ENCODE measurements at regions not wholly inside any gene's neighbourhood (a gene's known extent, or its start where the extent isn't known, plus 50 kb on each side); places are given as distances from the start of the nearest gene placed in this dataset.
A peak's percentile ranks its signal among the peaks of the same experiment; 100 is the strongest.

- DNase-seq = no peak
Observed at GRCh38 chr7:112395411-112395810, 54.8 kb upstream of the IFRD1 start.

- no peak for DNase-seq
Observed at GRCh38 chr7:112395893-112396292, 54.4 kb upstream of the IFRD1 start.

DNA sequence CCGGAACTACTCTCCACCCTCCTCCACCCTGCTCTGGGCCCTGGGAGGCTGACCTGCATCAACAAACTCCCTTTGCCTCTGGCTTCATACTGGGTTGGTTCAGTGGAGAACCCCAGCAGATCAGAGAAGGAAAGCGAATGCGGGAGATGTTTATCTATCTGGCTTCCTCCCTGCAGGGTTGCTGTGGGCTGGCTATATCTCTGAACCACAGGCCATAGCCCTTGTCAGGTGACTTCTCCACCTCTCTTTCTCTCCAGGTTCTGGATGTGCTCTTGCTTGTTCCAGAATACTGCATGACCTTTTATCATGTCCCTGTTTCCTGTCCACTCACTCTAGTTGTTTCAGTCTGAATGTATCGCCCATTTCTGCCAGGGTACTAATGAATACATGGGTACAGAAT lies 51.7 kb upstream of the IFRD1 start:
- DNase-seq = peak; percentile 76

DNA sequence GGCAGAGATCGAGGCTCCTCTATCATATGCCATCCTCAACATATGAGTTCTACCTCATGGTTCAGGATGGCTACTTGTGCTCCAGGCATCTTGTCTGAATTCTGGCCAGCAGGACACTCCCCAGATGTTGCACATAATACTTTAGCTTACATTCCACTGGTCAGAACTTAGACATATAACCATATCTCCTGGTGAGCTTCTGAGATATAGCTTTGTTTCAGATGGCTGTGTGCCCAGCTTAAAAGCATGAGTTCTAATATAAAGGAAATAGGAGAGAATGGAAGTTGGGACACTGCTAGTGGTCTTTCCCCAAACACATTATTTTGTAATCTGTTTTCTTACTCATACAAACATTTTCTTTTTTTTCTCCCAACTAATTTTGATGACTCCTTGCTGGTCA lies 50.8 kb upstream of the IFRD1 start:
- DNase-seq = no peak

GRCh38 chr7:112400141-112400540 lies 50.1 kb upstream of the IFRD1 start:
- DNase-seq = no peak
